Activated naive CD4-positive, alpha-beta T cell treated with anti-CD3 and anti-CD28 coated beads, Interleukin-2, amount 50 U/mL, for 24 hours (primary cell): ENCODE measurements at regions not wholly inside any gene's neighbourhood (a gene's known extent, or its start where the extent isn't known, plus 50 kb on each side); places are given as distances from the start of the nearest gene placed in this dataset.

Experiments used
- H3K27ac Mint-ChIP-seq: one replicate; pipeline ENCODE4 v1.8.0; 2021; ENCODE audit warnings: mild to moderate bottlenecking, mixed read lengths
- H3K27me3 Mint-ChIP-seq: one replicate; pipeline ENCODE4 v1.8.0; 2021; ENCODE audit warnings: mixed read lengths
- H3K36me3 Mint-ChIP-seq: one replicate; pipeline ENCODE4 v1.8.0; 2021; ENCODE audit warnings: mixed read lengths
- H3K4me1 Mint-ChIP-seq: one replicate; pipeline ENCODE4 v1.8.0; 2021; ENCODE audit warnings: mixed read lengths
- H3K4me3 Mint-ChIP-seq: one replicate; pipeline ENCODE4 v1.8.0; 2021; ENCODE audit warnings: mild to moderate bottlenecking, mixed read lengths
- H3K9me3 Mint-ChIP-seq: one replicate; pipeline ENCODE4 v1.8.0; 2021; ENCODE audit warnings: mixed read lengths

- Mint-ChIP-seq H3K36me3 (no peaks in the 10 kb centered on the region), H3K27me3 (no peaks in the 10 kb centered on the region), H3K4me3 (no peak overlapping the region), H3K9me3 (no peaks in the 10 kb centered on the region), H3K4me1 (no peaks in the 10 kb centered on the region), H3K27ac (no peak overlapping the region)
Observed at GRCh38 chr3:104696470-104696869, 670.2 kb upstream of the ALCAM start.

- H3K9me3 Mint-ChIP-seq = no peaks in the 10 kb centered on the region
- H3K27me3 Mint-ChIP-seq = no peaks in the 10 kb centered on the region
- H3K4me1 Mint-ChIP-seq = no peaks in the 10 kb centered on the region
Observed at GRCh38 chr3:104711406-104711805, 655.3 kb upstream of the ALCAM start.

GRCh38 chr3:104715972-104716371, 650.7 kb upstream of the ALCAM start:
- Mint-ChIP-seq H3K27ac (no peak overlapping the region), H3K4me3 (no peak overlapping the region), H3K36me3 (no peaks in the 10 kb centered on the region), H3K9me3 (no peaks in the 10 kb centered on the region), H3K4me1 (no peaks in the 10 kb centered on the region), H3K27me3 (no peaks in the 10 kb centered on the region)

More at GRCh38 chr3:104711406-104711805, 655.3 kb upstream of the ALCAM start:
- no peak overlapping the region for H3K27ac Mint-ChIP-seq
- H3K36me3 Mint-ChIP-seq = no peaks in the 10 kb centered on the region
- no peak overlapping the region for H3K4me3 Mint-ChIP-seq

- no peak overlapping the region for H3K27ac Mint-ChIP-seq
- no peaks in the 10 kb centered on the region for H3K27me3 Mint-ChIP-seq
- H3K4me3 Mint-ChIP-seq = no peak overlapping the region
- no peaks in the 10 kb centered on the region for H3K4me1 Mint-ChIP-seq
- H3K9me3 Mint-ChIP-seq = no peaks in the 10 kb centered on the region
- H3K36me3 Mint-ChIP-seq = no peaks in the 10 kb centered on the region
Observed at GRCh38 chr3:104717828-104718196, 648.9 kb upstream of the ALCAM start.

- H3K36me3 Mint-ChIP-seq = no peaks in the 10 kb centered on the region
- no peaks in the 10 kb centered on the region for H3K4me1 Mint-ChIP-seq
- H3K27ac Mint-ChIP-seq = no peak overlapping the region
- no peaks in the 10 kb centered on the region for H3K9me3 Mint-ChIP-seq
- no peak overlapping the region for H3K4me3 Mint-ChIP-seq
- H3K27me3 Mint-ChIP-seq = no peaks in the 10 kb centered on the region
Observed at GRCh38 chr3:104723000-104723399, 643.7 kb upstream of the ALCAM start.

DNA sequence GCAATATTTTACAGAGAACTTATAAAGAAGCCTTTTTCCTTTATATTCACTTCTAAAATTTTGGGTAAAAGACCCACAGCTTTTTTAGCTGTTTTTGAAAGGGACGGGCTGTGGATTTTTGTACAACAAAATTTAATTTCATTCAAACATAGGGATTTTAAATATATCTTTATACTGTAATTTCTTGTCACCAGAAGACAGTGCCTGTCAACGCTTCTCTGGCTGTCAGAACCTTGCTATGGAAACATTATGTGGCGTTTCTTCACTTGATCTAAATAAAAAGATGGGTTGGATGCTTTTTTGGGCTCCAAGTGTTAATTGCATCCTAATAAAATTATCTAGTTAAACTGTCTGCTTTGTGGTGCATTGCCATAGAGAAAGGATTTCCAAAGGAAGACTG, 635.6 kb upstream of the ALCAM start:
- no peaks in the 10 kb centered on the region for H3K36me3 Mint-ChIP-seq
- no peaks in the 10 kb centered on the region for H3K4me1 Mint-ChIP-seq

DNA sequence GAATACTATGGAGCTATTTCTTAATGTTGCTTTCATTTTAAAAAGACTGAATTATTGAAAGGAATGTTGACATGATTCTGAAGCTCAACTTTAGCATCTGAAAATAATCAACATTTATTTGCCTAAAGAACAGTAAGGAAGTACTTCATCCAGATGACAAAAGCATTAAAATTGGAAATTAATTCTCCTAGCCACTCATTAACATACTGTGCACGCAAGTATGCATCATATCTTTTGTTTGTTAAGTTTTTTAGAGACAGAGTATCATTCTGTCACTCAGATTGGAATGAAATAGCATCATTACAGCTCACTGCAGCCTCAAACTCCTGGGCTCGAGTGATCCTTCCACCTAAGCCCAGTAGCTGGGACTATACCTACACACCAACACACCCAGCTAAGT, 632.1 kb upstream of the ALCAM start:
- Mint-ChIP-seq H3K4me3 (no peak overlapping the region), H3K27ac (no peak overlapping the region), H3K27me3 (no peaks in the 10 kb centered on the region), H3K9me3 (no peaks in the 10 kb centered on the region), H3K36me3 (no peaks in the 10 kb centered on the region), H3K4me1 (no peaks in the 10 kb centered on the region)

More for the DNA sequence above, 635.6 kb upstream of the ALCAM start:
- Mint-ChIP-seq H3K4me3 (no peak overlapping the region), H3K27me3 (no peaks in the 10 kb centered on the region), H3K27ac (no peak overlapping the region), H3K9me3 (no peaks in the 10 kb centered on the region)

GRCh38 chr3:104735691-104736090, 631.0 kb upstream of the ALCAM start:
- H3K4me3 Mint-ChIP-seq = no peak overlapping the region
- H3K27ac Mint-ChIP-seq = no peak overlapping the region
- no peaks in the 10 kb centered on the region for H3K4me1 Mint-ChIP-seq
- H3K36me3 Mint-ChIP-seq = no peaks in the 10 kb centered on the region
- H3K27me3 Mint-ChIP-seq = no peaks in the 10 kb centered on the region
- H3K9me3 Mint-ChIP-seq = no peaks in the 10 kb centered on the region

GRCh38 chr3:104738271-104738670, 628.4 kb upstream of the ALCAM start:
- Mint-ChIP-seq H3K4me1 (no peaks in the 10 kb centered on the region), H3K9me3 (no peaks in the 10 kb centered on the region), H3K27me3 (no peaks in the 10 kb centered on the region), H3K27ac (no peak overlapping the region), H3K4me3 (no peak overlapping the region), H3K36me3 (no peaks in the 10 kb centered on the region)

- Mint-ChIP-seq H3K36me3 (no peaks in the 10 kb centered on the region), H3K4me1 (no peaks in the 10 kb centered on the region), H3K27me3 (no peaks in the 10 kb centered on the region), H3K27ac (no peak overlapping the region), H3K4me3 (no peak overlapping the region), H3K9me3 (no peaks in the 10 kb centered on the region)
Observed at GRCh38 chr3:104740874-104741379, 625.8 kb upstream of the ALCAM start.

- H3K36me3 Mint-ChIP-seq = no peaks in the 10 kb centered on the region
- H3K9me3 Mint-ChIP-seq = no peaks in the 10 kb centered on the region
- no peak overlapping the region for H3K4me3 Mint-ChIP-seq
- no peak overlapping the region for H3K27ac Mint-ChIP-seq
- no peaks in the 10 kb centered on the region for H3K4me1 Mint-ChIP-seq
- H3K27me3 Mint-ChIP-seq = no peaks in the 10 kb centered on the region
Observed at GRCh38 chr3:104742044-104742443, 624.7 kb upstream of the ALCAM start.

- H3K27ac Mint-ChIP-seq = no peak overlapping the region
- no peak overlapping the region for H3K4me3 Mint-ChIP-seq
- H3K36me3 Mint-ChIP-seq = no peaks in the 10 kb centered on the region
- no peaks in the 10 kb centered on the region for H3K27me3 Mint-ChIP-seq
- H3K4me1 Mint-ChIP-seq = no peaks in the 10 kb centered on the region
- H3K9me3 Mint-ChIP-seq = no peaks in the 10 kb centered on the region
Observed at GRCh38 chr3:104745313-104745712, 621.4 kb upstream of the ALCAM start.

- no peak overlapping the region for H3K27ac Mint-ChIP-seq
- no peaks in the 10 kb centered on the region for H3K27me3 Mint-ChIP-seq
- H3K4me3 Mint-ChIP-seq = no peak overlapping the region
- H3K36me3 Mint-ChIP-seq = no peaks in the 10 kb centered on the region
- no peaks in the 10 kb centered on the region for H3K4me1 Mint-ChIP-seq
- H3K9me3 Mint-ChIP-seq = no peaks in the 10 kb centered on the region
Observed at GRCh38 chr3:104746056-104746455, 620.7 kb upstream of the ALCAM start.

DNA sequence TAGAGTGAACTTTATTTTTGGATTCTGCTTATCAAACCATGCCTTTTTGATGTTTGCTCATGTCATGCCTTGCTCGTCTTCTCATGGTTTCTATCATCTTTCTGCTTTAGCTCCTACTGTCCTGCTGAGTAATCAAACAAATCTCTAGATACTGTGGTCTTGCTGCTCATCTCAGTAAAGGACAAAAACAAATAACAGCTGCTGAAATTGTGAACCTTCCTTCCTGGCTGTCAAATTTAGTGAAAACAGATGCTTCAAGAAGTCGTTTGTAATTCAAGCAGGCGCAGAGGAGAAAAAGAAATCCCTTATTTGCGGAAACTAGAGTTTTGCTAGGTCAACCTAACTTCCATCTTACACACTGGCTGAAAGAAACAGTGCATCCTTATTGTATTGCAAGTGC, 616.1 kb upstream of the ALCAM start:
- no peaks in the 10 kb centered on the region for H3K4me1 Mint-ChIP-seq
- H3K4me3 Mint-ChIP-seq = no peak overlapping the region
- no peaks in the 10 kb centered on the region for H3K9me3 Mint-ChIP-seq
- no peaks in the 10 kb centered on the region for H3K27me3 Mint-ChIP-seq
- no peak overlapping the region for H3K27ac Mint-ChIP-seq
- no peaks in the 10 kb centered on the region for H3K36me3 Mint-ChIP-seq

- Mint-ChIP-seq H3K9me3 (no peaks in the 10 kb centered on the region), H3K27ac (no peak overlapping the region), H3K4me3 (no peak overlapping the region), H3K4me1 (no peaks in the 10 kb centered on the region), H3K36me3 (no peaks in the 10 kb centered on the region), H3K27me3 (peaks cover 1% of the 10 kb centered on the region)
Observed at GRCh38 chr3:104755791-104756190, 610.9 kb upstream of the ALCAM start.

DNA sequence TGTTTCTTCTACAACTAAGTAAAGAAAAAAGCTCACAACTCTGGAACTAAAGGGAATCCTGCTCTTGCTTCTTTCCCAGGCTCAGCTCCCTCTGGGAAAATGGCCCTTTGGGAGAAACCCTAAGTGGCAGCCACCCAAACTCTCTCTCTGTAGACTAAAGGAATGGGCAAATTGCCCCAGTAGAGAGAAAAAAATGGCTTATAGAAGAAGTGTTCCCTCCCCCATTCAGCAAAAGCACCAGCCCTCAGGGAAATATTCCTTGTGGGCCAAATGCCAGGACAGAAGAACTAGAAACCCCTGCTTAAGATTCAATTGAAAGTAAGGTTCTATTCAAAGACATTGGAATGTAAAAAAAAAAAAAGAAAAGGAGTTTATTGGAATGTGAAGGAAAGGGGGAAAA, 603.7 kb upstream of the ALCAM start:
- Mint-ChIP-seq H3K27me3 (no peaks in the 10 kb centered on the region), H3K9me3 (no peaks in the 10 kb centered on the region), H3K4me3 (no peak overlapping the region), H3K36me3 (no peaks in the 10 kb centered on the region), H3K27ac (no peak overlapping the region), H3K4me1 (no peaks in the 10 kb centered on the region)

GRCh38 chr3:104764496-104764895, 602.2 kb upstream of the ALCAM start:
- no peak overlapping the region for H3K27ac Mint-ChIP-seq
- no peaks in the 10 kb centered on the region for H3K4me1 Mint-ChIP-seq
- H3K36me3 Mint-ChIP-seq = no peaks in the 10 kb centered on the region
- H3K27me3 Mint-ChIP-seq = no peaks in the 10 kb centered on the region
- H3K4me3 Mint-ChIP-seq = no peak overlapping the region
- H3K9me3 Mint-ChIP-seq = no peaks in the 10 kb centered on the region
